H7 (cell line): ENCODE measurements at regions not wholly inside any gene's neighbourhood (a gene's known extent, or its start where the extent isn't known, plus 50 kb on each side); places are given as distances from the start of the nearest gene placed in this dataset.
A peak's percentile ranks its signal among the peaks of the same experiment; 100 is the strongest.

Experiments used
- DNase-seq: peaks from one replicate; pipeline ENCODE4 v3.0.0; 2012
- H3K27me3 ChIP-seq: 2 replicates; pipeline ENCODE4 v1.6.0; 2011; ENCODE audit warnings: mild to moderate bottlenecking, low read length; ENCODE audit not compliant: control insufficient read depth, insufficient read depth
- H3K36me3 ChIP-seq: replicated peaks from 2 replicates; pipeline ENCODE4 v1.5.1; 2011; ENCODE audit warnings: low read length; ENCODE audit not compliant: control insufficient read depth, insufficient read depth
- H3K4me3 ChIP-seq: 2 replicates; pipeline ENCODE4 v1.5.1; 2011; ENCODE audit warnings: low read depth, mild to moderate bottlenecking, control low read depth, low read length, moderate library complexity; ENCODE audit not compliant: insufficient read depth

- peak; percentile 73 for DNase-seq
- Histone ChIP-seq H3K27me3 (no peaks in the 10 kb centered on the region), H3K36me3 (no peaks in the 10 kb centered on the region), H3K4me3 (no peak overlapping the region)
Observed at GRCh38 chr2:2542966-2543611, 212.0 kb upstream of the MYT1L start.

- Histone ChIP-seq H3K4me3 (no peak overlapping the region), H3K27me3 (no peaks in the 10 kb centered on the region), H3K36me3 (no peaks in the 10 kb centered on the region)
- no peak for DNase-seq
Observed at GRCh38 chr2:2542316-2542715, 211.2 kb upstream of the MYT1L start.

GRCh38 chr2:2540406-2540805 lies 209.3 kb upstream of the MYT1L start:
- no peak for DNase-seq
- Histone ChIP-seq H3K27me3 (no peaks in the 10 kb centered on the region), H3K4me3 (no peak overlapping the region), H3K36me3 (no peaks in the 10 kb centered on the region)

DNA sequence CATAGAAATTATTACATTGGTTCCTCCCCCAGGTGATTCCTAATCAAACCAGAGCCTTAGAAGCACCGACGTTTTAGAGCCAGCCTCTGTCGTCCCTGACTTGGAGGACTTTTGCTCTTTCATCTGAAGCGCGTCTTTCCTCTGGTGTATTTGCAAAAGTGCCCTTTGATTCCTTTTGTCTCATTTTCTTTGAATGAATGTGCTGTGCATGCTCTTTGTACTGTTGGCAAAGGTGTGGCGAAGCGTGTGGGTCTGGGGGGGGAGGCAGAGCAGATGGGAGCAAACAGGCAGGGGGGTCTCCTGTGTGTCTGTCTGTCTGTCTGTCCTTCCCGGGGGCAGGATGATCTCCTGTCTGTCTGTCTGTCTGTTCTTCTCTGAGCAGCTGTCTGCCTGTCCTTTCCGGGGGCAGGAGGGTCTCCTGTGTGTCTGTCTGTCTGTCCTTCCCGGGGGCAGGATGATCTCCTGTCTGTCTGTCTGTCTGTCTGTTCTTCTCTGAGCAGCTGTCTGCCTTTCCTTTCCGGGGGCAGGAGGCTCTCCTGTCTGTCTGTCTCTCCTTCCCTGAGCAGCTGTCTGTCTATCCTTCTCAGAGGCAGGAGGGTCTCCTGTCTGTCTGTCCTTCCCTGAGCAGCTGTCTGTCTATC lies 205.5 kb upstream of the MYT1L start:
- Histone ChIP-seq H3K27me3 (no peaks in the 10 kb centered on the region), H3K36me3 (no peaks in the 10 kb centered on the region)
- no peak for DNase-seq

DNA sequence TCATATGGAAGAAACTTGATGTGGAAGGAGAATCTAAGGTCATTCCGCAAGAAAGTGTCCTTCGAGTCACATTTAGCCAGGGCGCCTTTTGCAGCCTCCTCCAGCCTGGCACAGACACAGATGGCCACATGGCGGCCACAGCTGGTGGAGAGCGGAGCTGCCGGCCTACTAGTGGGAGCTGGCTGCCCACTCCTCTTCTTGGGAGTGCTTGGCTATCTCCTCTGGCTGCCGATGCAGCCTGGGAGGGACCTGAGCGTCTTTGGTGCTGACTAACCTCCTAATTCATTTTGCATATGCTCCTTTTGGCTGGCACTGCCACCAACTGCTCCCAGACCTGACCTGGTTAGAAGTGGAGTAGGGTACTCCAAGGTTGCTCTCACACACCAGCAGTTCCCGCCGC lies 199.3 kb upstream of the MYT1L start:
- H3K4me3 ChIP-seq, result no peak overlapping the region
- peak; percentile 48 for DNase-seq
- H3K27me3 ChIP-seq, result no peaks in the 10 kb centered on the region
- H3K36me3 ChIP-seq, result no peaks in the 10 kb centered on the region

More for the DNA sequence above, 205.5 kb upstream of the MYT1L start:
- H3K4me3 ChIP-seq, result no peak overlapping the region

DNA sequence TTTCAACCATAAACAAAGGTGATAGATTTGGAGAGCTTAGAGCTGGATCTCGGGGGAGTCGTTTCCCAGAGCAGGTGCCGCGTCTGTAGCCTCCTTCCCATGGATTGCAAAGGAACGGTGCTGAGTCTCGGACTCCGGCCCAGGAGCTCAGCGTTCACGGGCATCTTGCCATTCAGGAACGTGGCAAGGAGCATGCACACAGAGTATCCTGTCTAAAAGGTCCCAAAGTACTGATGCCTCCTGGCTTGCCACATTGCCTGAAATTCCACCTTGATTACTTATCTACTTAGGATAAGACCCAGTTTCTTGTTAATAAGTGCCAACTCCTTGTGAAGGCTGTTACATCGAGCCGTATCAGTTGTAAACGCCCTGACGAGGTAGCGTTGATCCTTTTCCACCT lies 197.8 kb upstream of the MYT1L start:
- Histone ChIP-seq H3K27me3 (no peaks in the 10 kb centered on the region), H3K4me3 (no peak overlapping the region), H3K36me3 (no peaks in the 10 kb centered on the region)
- no peak for DNase-seq

DNA sequence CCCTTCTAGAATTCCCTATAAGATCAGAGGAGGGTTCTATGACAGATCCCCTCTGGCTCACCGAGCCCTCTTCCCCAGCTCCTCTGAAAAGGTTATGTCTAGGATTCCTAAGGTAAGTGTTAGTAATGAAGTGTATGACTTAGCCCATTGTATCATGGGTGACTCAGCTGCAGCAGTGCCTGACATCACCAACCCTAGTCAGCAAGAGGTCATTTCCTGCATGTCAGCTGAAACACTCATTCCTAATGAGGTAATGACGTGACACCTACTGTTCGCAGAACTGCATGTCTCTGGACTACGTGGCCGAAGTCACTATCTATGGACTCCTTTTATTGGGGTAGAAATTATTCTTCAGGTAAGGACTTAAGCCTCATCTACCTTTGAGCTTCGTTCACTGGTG lies 196.1 kb upstream of the MYT1L start:
- no peaks in the 10 kb centered on the region for H3K27me3 ChIP-seq
- DNase-seq, result no peak
- H3K36me3 ChIP-seq, result no peaks in the 10 kb centered on the region
- H3K4me3 ChIP-seq, result no peak overlapping the region

GRCh38 chr2:2524348-2524941 lies 193.4 kb upstream of the MYT1L start:
- no peak overlapping the region for H3K4me3 ChIP-seq
- H3K27me3 ChIP-seq, result no peaks in the 10 kb centered on the region
- H3K36me3 ChIP-seq, result no peaks in the 10 kb centered on the region
- no peak for DNase-seq

- H3K27me3 ChIP-seq, result no peaks in the 10 kb centered on the region
- H3K4me3 ChIP-seq, result no peak overlapping the region
- no peak for DNase-seq
- H3K36me3 ChIP-seq, result no peaks in the 10 kb centered on the region
Observed at GRCh38 chr2:2523461-2524347, 192.6 kb upstream of the MYT1L start.

DNA sequence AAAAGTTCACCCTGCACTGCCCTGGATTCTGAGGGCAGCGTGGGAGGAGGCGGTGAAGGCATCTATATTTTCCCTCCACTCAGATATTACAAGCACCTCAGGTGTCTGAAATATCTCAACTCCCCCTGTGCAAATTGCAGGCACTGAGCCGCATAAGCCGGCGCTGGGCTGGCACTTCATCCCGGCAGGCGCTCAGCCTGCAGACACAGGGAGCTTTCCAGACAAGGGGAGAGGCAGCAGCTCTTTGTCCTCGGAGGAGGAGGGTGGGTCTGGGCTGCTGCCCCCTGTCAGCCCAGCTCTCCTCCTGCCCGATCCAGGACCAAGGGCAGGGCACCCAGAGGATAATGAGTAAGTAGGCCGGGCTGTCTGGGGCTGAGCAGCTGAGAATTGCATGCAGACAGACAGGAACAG lies 189.3 kb upstream of the MYT1L start:
- H3K36me3 ChIP-seq, result no peaks in the 10 kb centered on the region
- H3K4me3 ChIP-seq, result no peak overlapping the region
- DNase-seq, result peak; percentile 71
- no peaks in the 10 kb centered on the region for H3K27me3 ChIP-seq

DNA sequence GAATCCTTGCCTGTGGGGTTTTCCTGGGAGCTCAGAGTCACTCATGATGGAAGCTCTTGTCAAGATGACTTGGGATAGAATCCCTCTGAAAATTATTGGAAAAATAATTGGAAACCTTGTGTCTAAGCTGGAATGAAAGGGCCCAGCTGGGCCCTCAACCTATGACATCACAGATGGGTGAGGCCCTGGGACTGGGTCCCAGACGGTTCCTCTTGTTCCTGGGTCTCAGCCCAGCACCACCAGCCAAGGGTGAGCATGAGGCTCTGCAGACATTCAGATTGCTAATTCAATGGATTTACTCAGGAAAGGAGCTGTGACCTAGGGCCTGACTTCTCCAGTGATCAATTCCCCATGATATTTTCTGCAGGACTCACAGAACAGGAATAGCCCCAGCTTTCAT lies 188.3 kb upstream of the MYT1L start:
- H3K27me3 ChIP-seq, result no peaks in the 10 kb centered on the region
- no peaks in the 10 kb centered on the region for H3K36me3 ChIP-seq
- no peak overlapping the region for H3K4me3 ChIP-seq
- no peak for DNase-seq

- Histone ChIP-seq H3K36me3 (no peaks in the 10 kb centered on the region), H3K27me3 (no peaks in the 10 kb centered on the region), H3K4me3 (no peak overlapping the region)
- no peak for DNase-seq
Observed at GRCh38 chr2:2517399-2517798, 186.3 kb upstream of the MYT1L start.

GRCh38 chr2:2516386-2516785 lies 185.3 kb upstream of the MYT1L start:
- DNase-seq, result no peak
- H3K27me3 ChIP-seq, result no peaks in the 10 kb centered on the region
- no peaks in the 10 kb centered on the region for H3K36me3 ChIP-seq
- H3K4me3 ChIP-seq, result no peak overlapping the region

- no peaks in the 10 kb centered on the region for H3K27me3 ChIP-seq
- H3K36me3 ChIP-seq, result no peaks in the 10 kb centered on the region
- no peak for DNase-seq
- H3K4me3 ChIP-seq, result no peak overlapping the region
Observed at GRCh38 chr2:2512931-2513330, 181.9 kb upstream of the MYT1L start.
